ENCODE measurements at regions not wholly inside any gene's neighbourhood (a gene's known extent, or its start where the extent isn't known, plus 50 kb on each side); places are given as distances from the start of the nearest gene placed in this dataset.

GRCh38 chr7:21184942-21185652 is 242.8 kb upstream of the SP4 start:
- H3K36me3 Mint-ChIP-seq, result no peaks in the 10 kb centered on the region
- TF ChIP-seq CTCF (IDR thresholded peaks at IDR 0.05; ENCODE audit: unreplicated experiment), result no peak
- H3K27ac Mint-ChIP-seq, result no peak overlapping the region
- no peak for DNase-seq (ENCODE audit: low spot score in 2 of 2, unreplicated experiment in 2 of 2)
- H3K9me3 Mint-ChIP-seq, result peaks cover 7% of the 10 kb centered on the region
- peaks cover 68% of the 10 kb centered on the region for H3K27me3 Mint-ChIP-seq (ENCODE audit: low read depth)
- H3K4me1 Mint-ChIP-seq, result peaks cover 7% of the 10 kb centered on the region
- no peak overlapping the region for H3K4me3 Mint-ChIP-seq

GRCh38 chr7:21185653-21186265 is 242.1 kb upstream of the SP4 start:
- DNase-seq (ENCODE audit: low spot score in 2 of 2, unreplicated experiment in 2 of 2), result no peak
- Mint-ChIP-seq H3K27ac (no peak overlapping the region), H3K4me3 (no peak overlapping the region), H3K36me3 (no peaks in the 10 kb centered on the region), H3K9me3 (peaks cover 7% of the 10 kb centered on the region), H3K4me1 (peaks cover 7% of the 10 kb centered on the region), H3K27me3 (ENCODE audit: low read depth) (peaks cover 69% of the 10 kb centered on the region)
- no peak for TF ChIP-seq CTCF (IDR thresholded peaks at IDR 0.05; ENCODE audit: unreplicated experiment)

- Mint-ChIP-seq H3K9me3 (no peaks in the 10 kb centered on the region), H3K4me3 (no peak overlapping the region), H3K4me1 (peaks cover 7% of the 10 kb centered on the region)
Observed at GRCh38 chr7:21191321-21192073, 236.4 kb upstream of the SP4 start.

GRCh38 chr7:21192657-21193056 is 235.2 kb upstream of the SP4 start:
- Mint-ChIP-seq H3K27ac (no peak overlapping the region), H3K4me1 (peaks cover 5% of the 10 kb centered on the region), H3K9me3 (no peaks in the 10 kb centered on the region), H3K27me3 (ENCODE audit: low read depth) (peaks cover 30% of the 10 kb centered on the region), H3K4me3 (no peak overlapping the region), H3K36me3 (no peaks in the 10 kb centered on the region)
- no peak for DNase-seq (ENCODE audit: low spot score in 2 of 2, unreplicated experiment in 2 of 2)
- no peak for TF ChIP-seq CTCF (IDR thresholded peaks at IDR 0.05; ENCODE audit: unreplicated experiment)

More at GRCh38 chr7:21191321-21192073, 236.4 kb upstream of the SP4 start:
- H3K27ac Mint-ChIP-seq, result no peak overlapping the region
- no peaks in the 10 kb centered on the region for H3K36me3 Mint-ChIP-seq
- TF ChIP-seq CTCF (IDR thresholded peaks at IDR 0.05; ENCODE audit: unreplicated experiment), result no peak
- peaks cover 36% of the 10 kb centered on the region for H3K27me3 Mint-ChIP-seq (ENCODE audit: low read depth)
- DNase-seq (ENCODE audit: low spot score in 2 of 2, unreplicated experiment in 2 of 2), result no peak

- H3K27me3 Mint-ChIP-seq (ENCODE audit: low read depth), result peaks cover 19% of the 10 kb centered on the region
- H3K27ac Mint-ChIP-seq, result no peak overlapping the region
- no peaks in the 10 kb centered on the region for H3K9me3 Mint-ChIP-seq
- peaks cover 5% of the 10 kb centered on the region for H3K4me1 Mint-ChIP-seq
- TF ChIP-seq CTCF (IDR thresholded peaks at IDR 0.05; ENCODE audit: unreplicated experiment), result no peak
- H3K36me3 Mint-ChIP-seq, result no peaks in the 10 kb centered on the region
- no peak for DNase-seq (ENCODE audit: low spot score in 2 of 2, unreplicated experiment in 2 of 2)
- no peak overlapping the region for H3K4me3 Mint-ChIP-seq
Observed at GRCh38 chr7:21193895-21194294, 234.0 kb upstream of the SP4 start.
